ENCODE measurements at regions not wholly inside any gene's neighbourhood (a gene's known extent, or its start where the extent isn't known, plus 50 kb on each side); places are given as distances from the start of the nearest gene placed in this dataset.
"Not testable (repeated sequence)": the region's sequence is repeated elsewhere in the genome, so short reads cannot be mapped to it uniquely, and the experiment has no call there.

- DNase-seq (ENCODE audit: low read depth, low spot score): no peak
- no peak for TF ChIP-seq CTCF (IDR thresholded peaks at IDR 0.05; ENCODE audit: low read depth, low read length)
- no peak overlapping the region for H3K4me3 ChIP-seq (ENCODE audit: low read depth, low read length)
- in situ Hi-C loops (cut with HindIII; ENCODE audit: low sequenced_read_pairs): no loop called here
These were observed 149.7 kb upstream of the FNDC3A start for GRCh38 chr13:48826039-48826438.

DNA sequence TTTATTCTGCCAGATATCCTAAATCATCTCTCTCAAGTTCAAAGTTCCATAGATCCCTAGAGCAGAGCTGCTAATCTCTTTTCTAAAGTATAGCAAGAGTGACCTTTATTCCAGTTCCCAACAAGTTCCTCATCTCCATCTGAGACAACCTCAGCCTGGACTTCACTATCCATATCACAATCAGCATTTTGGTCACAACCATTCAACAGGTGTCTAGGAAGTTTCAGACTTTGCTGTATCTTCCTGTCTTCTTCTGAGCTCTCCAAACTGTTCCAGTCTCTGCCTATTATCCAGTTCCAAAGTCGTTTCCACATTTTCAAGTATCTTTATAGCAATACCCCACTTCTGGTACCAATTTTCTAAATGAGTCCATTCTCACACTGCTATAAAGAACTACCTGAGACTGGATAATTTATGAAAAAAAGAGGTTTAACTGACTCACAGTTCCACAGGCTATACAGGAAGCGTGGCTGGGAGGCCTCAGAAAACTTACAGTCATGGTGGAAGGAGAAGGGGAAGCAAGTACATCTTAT, 148.7 kb upstream of the FNDC3A start:
- H3K4me3 ChIP-seq (ENCODE audit: low read depth, low read length); in situ Hi-C loops (cut with HindIII; ENCODE audit: low sequenced_read_pairs); DNase-seq (ENCODE audit: low read depth, low spot score): not testable (repeated sequence)

DNA sequence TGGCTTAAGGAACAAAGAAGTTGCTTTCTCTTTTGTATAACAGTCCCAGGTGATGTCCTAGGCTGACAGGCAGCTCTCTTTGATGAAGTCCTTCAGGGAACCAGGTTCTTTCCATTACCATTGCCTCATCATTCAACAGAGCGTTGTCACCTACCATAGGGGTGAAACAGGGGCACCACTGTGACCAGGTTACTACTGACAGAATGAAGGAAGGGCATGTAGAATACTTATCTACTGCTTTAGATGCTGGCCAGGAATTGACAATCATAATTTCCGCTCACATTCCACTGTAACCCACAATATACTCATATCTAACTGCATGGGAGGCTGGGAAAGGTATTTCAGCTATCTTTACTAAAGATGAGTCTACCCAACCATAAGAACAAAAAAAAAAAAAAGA, 148.0 kb upstream of the FNDC3A start:
- in situ Hi-C loops (cut with HindIII; ENCODE audit: low sequenced_read_pairs): no loop called here
- no peak for DNase-seq (ENCODE audit: low read depth, low spot score)
- TF ChIP-seq CTCF (IDR thresholded peaks at IDR 0.05; ENCODE audit: low read depth, low read length): no peak
- H3K4me3 ChIP-seq (ENCODE audit: low read depth, low read length): no peak overlapping the region

DNA sequence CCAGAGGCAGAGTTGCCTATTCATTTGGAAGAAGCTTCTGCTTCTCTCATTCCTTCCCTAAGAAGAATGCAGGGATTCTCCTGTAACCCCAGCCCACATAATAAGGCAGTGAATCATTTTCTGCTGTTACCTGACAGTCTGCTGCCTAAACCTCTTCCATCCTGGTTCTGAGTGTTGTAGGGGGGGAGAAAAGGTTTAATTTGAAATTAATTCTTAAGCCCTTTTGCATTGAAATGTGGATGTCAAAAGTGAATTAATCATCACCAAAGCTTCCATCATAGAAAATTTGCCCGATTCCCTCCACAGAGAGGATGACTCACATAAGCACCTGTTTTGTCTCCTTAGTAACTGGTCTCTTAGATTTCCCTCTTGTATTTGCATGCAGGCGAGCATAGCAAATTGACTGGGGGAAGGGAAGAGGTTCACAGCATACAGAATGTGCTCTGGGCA, 146.7 kb upstream of the FNDC3A start:
- in situ Hi-C loops (cut with HindIII; ENCODE audit: low sequenced_read_pairs): no loop called here
- DNase-seq (ENCODE audit: low read depth, low spot score): no peak
- TF ChIP-seq CTCF (IDR thresholded peaks at IDR 0.05; ENCODE audit: low read depth, low read length): no peak
- H3K4me3 ChIP-seq (ENCODE audit: low read depth, low read length): no peak overlapping the region

DNA sequence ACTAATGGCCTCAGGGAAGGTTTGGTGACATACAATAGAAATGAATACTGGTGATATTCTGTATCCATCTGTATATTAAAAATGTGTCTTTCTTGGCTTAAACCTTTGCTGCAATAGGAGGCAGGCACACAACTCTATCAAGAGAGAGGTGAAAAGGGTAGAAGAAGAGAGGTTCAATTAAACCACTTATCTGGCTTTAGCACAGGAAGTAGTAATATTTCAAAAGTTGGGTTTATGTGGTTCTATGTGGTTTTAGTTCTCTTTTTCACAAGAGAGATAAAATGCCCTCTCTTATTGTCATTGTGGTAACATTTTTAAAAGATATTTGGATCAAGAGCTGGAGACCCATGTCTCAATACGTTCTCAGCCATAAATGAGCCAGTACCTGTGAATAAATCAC, 146.2 kb upstream of the FNDC3A start:
- no peak for TF ChIP-seq CTCF (IDR thresholded peaks at IDR 0.05; ENCODE audit: low read depth, low read length)
- H3K4me3 ChIP-seq (ENCODE audit: low read depth, low read length): no peak overlapping the region
- in situ Hi-C loops (cut with HindIII; ENCODE audit: low sequenced_read_pairs): no loop called here
- DNase-seq (ENCODE audit: low read depth, low spot score): no peak

DNA sequence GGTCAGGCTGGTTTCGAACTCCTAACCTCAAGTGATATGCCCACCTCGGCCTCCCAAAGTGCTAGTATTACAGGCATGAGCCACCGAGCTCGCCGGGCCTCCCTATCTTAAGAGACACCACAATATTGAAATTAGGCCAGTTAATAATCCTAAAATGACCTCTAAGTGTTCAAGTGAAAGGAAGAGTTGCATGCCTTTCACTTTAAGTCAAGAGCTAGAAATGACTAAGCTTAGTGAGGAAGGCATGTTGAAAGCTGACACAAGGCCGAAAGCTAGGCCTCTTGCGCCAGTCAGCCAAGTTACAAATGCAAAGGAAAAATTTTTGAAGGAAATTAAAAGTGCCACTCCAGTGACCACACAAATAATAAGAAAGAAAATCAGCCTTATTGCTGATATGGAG, 144.5 kb upstream of the FNDC3A start:
- no peak for TF ChIP-seq CTCF (IDR thresholded peaks at IDR 0.05; ENCODE audit: low read depth, low read length)
- in situ Hi-C loops (cut with HindIII; ENCODE audit: low sequenced_read_pairs): no loop called here
- H3K4me3 ChIP-seq (ENCODE audit: low read depth, low read length): no peak overlapping the region
- no peak for DNase-seq (ENCODE audit: low read depth, low spot score)

DNA sequence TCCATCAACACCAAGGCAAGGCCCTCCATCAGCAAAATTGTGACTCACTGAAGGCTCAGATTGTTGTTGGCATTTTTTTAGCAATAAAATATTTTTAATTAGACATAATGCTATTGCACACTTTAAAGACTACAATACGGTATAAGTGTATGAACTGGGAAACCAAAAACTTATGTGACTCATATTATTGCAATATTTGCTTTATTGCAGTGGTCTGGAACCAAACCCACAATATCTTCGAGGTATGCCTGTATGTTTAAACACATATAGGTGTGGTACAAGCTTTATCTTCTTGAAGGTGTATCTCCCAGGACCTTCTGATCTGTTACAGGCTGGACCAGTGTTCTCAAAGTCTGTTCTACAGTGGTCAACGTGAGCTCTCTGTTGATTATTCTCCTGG, 142.3 kb upstream of the FNDC3A start:
- no peak for TF ChIP-seq CTCF (IDR thresholded peaks at IDR 0.05; ENCODE audit: low read depth, low read length)
- no peak overlapping the region for H3K4me3 ChIP-seq (ENCODE audit: low read depth, low read length)
- no peak for DNase-seq (ENCODE audit: low read depth, low spot score)
- in situ Hi-C loops (cut with HindIII; ENCODE audit: low sequenced_read_pairs): no loop called here

DNA sequence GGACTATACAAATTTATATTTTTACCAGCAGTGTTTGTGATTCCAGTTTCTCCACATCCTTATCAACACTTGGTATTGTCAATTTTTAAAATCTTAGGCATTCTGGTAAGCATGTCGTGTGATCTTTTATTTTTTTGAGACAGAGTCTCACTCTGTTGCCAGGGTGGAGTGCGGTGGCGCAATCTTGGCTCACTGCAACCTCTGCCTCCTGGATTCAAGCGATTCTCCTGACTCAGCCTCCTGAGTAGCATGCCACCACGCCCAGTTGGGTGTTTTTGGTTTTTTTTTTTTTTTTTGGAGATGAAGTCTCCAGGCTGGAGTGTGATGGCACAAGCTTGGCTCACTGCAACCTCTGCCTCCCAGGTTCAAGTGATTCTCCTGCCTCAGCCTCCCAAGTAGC, 140.4 kb upstream of the FNDC3A start:
- H3K4me3 ChIP-seq (ENCODE audit: low read depth, low read length); DNase-seq (ENCODE audit: low read depth, low spot score); in situ Hi-C loops (cut with HindIII; ENCODE audit: low sequenced_read_pairs): not testable (repeated sequence)

Measured in astrocyte of the spinal cord (primary cell).